Keratinocyte (primary cell): ENCODE measurements at regions not wholly inside any gene's neighbourhood (a gene's known extent, or its start where the extent isn't known, plus 50 kb on each side); places are given as distances from the start of the nearest gene placed in this dataset.

Source experiments
- DNase-seq: peaks from one replicate; pipeline ENCODE4 v3.0.0-alpha.2; 2011; ENCODE audit warnings: low read depth, missing footprints, low spot score
- FAIRE-seq: peaks from 2 replicates; lab custom pipeline; 2011; peaks lifted over from hg19 to GRCh38; lab: Jason Lieb, UNC
- H2AFZ ChIP-seq: 2 replicates; pipeline ENCODE4 v1.6.0; 2012; ENCODE audit warnings: low read length, control low read depth, inconsistent platforms; ENCODE audit not compliant: control insufficient read depth
- H3K27ac ChIP-seq: 2 replicates; pipeline ENCODE4 v1.5.1; 2011; ENCODE audit warnings: low read length; ENCODE audit not compliant: control insufficient read depth, insufficient read depth
- H3K27me3 ChIP-seq: 3 replicates; pipeline ENCODE4 v1.6.0; 2011; ENCODE audit warnings: low read length; ENCODE audit not compliant: control insufficient read depth, insufficient read depth; ENCODE audit errors: extremely low read depth
- H3K36me3 ChIP-seq, 2 experiments: 2 replicates in 1 of 2; 3 replicates in 1 of 2; pipeline ENCODE4 v1.5.1; 2011; ENCODE audit warnings: low read length in 2 of 2, mild to moderate bottlenecking in 1 of 2; ENCODE audit not compliant: control insufficient read depth in 2 of 2, insufficient read depth in 2 of 2; ENCODE audit errors: extremely low read depth in 1 of 2
- H3K4me1 ChIP-seq: 3 replicates; pipeline ENCODE4 v1.5.1; 2011; ENCODE audit warnings: low read length; ENCODE audit not compliant: control insufficient read depth, insufficient read depth; ENCODE audit errors: extremely low read depth
- H3K4me2 ChIP-seq: 3 replicates; pipeline ENCODE4 v1.6.0; 2011; ENCODE audit warnings: low read depth, low read length; ENCODE audit not compliant: control insufficient read depth, insufficient read depth; ENCODE audit errors: extremely low read depth
- H3K4me3 ChIP-seq, 3 experiments: fragments of 200-600 bp in 1 of 3; sonication (generic) in 1 of 3; 2 replicates in 2 of 3; 3 replicates in 1 of 3; pipeline ENCODE4 v1.5.1; 2011 to 2016; ENCODE audit warnings: low read length in 3 of 3, mild to moderate bottlenecking in 3 of 3, control low read depth in 2 of 3, inconsistent platforms in 1 of 3, low read depth in 1 of 3, mixed read lengths in 1 of 3, mixed run types in 1 of 3, moderate library complexity in 1 of 3; ENCODE audit not compliant: control insufficient read depth in 2 of 3, insufficient read depth in 2 of 3; ENCODE audit errors: extremely low read depth in 1 of 3
- H3K79me2 ChIP-seq: 2 replicates; pipeline ENCODE4 v1.6.0; 2012; ENCODE audit warnings: low read length; ENCODE audit not compliant: control insufficient read depth, insufficient read depth
- H3K9ac ChIP-seq: 3 replicates; pipeline ENCODE4 v1.6.0; 2011; ENCODE audit warnings: low read length; ENCODE audit not compliant: control insufficient read depth, insufficient read depth; ENCODE audit errors: extremely low read depth
- H3K9me1 ChIP-seq: 3 replicates; pipeline ENCODE4 v1.6.0; 2011; ENCODE audit warnings: low read length; ENCODE audit not compliant: control insufficient read depth, insufficient read depth; ENCODE audit errors: extremely low read depth
- H3K9me3 ChIP-seq: 2 replicates; pipeline ENCODE4 v1.5.1; 2012; ENCODE audit warnings: low read depth, low read length; ENCODE audit not compliant: control insufficient read depth
- H4K20me1 ChIP-seq: 3 replicates; pipeline ENCODE4 v1.6.0; 2011; ENCODE audit warnings: low read length; ENCODE audit not compliant: control insufficient read depth, insufficient read depth; ENCODE audit errors: extremely low read depth
- CTCF ChIP-seq, 3 experiments: IDR thresholded peaks in 1 of 3; conservative IDR thresholded peaks in 1 of 3; optimal IDR thresholded peaks in 1 of 3; 2 replicates in 2 of 3; 3 replicates in 1 of 3; pipeline versions ENCODE3 to v1.5.1; 2011; ENCODE audit warnings: low read length in 3 of 3, mild to moderate bottlenecking in 3 of 3, moderate library complexity in 2 of 3, control low read depth in 1 of 3, inconsistent platforms in 1 of 3; ENCODE audit not compliant: insufficient read depth in 2 of 3; ENCODE audit errors: extremely low read depth in 1 of 3
- EZH2 ChIP-seq: IDR thresholded peaks from one replicate; pipeline ENCODE4 v1.6.1; 2012; ENCODE audit warnings: inconsistent platforms, mild to moderate bottlenecking, low read length, moderate library complexity
- dilution Hi-C: fragments of 300-500 bp; cut with MboI; formaldehyde crosslinking; loops from one replicate; pipeline ENCODE4 v1.7.0; 2020; ENCODE audit warnings: low sequenced_read_pairs; ENCODE audit not compliant: extremely low pct_ligation_motif_present

- no peaks in the 10 kb centered on the region for H3K9me3 ChIP-seq
- dilution Hi-C loops, result no loop called here
- no peaks in the 10 kb centered on the region for H3K36me3 ChIP-seq
- peak overlapping the region; percentile 46 for H3K4me2 ChIP-seq
- DNase-seq, result no peak
- no peak overlapping the region for H3K9ac ChIP-seq
- no peaks in the 10 kb centered on the region for H3K79me2 ChIP-seq
- peak overlapping the region; percentile 8 for H3K27ac ChIP-seq
- H3K27me3 ChIP-seq, result no peaks in the 10 kb centered on the region
- peak overlapping the region; percentile 41 for H2AFZ ChIP-seq
- FAIRE-seq, result peak; percentile 81
- peaks cover 19% of the 10 kb centered on the region for H3K4me1 ChIP-seq
- no peaks in the 10 kb centered on the region for H4K20me1 ChIP-seq
- no peaks in the 10 kb centered on the region for H3K9me1 ChIP-seq
- H3K4me3 ChIP-seq, result peak overlapping the region in 1 of 3 experiments; percentile 20
- TF ChIP-seq CTCF (optimal IDR thresholded peaks at IDR 0.05 in 1 of 3, IDR thresholded peaks at IDR 0.05 in 1 of 3, conservative IDR thresholded peaks at IDR 0.05 in 1 of 3; ENCODE audit: extremely low read depth in 1 of 3, insufficient read depth in 2 of 3, low read length in 3 of 3), result no peak
- no peak for TF ChIP-seq EZH2
These were observed 58.5 kb upstream of the CEP85L start for GRCh38 chr6:118709859-118710350.

GRCh38 chr6:118708744-118709143 lies 57.4 kb upstream of the CEP85L start:
- FAIRE-seq, result no peak
- Histone ChIP-seq H3K4me2 (peak overlapping the region; percentile 46), H3K4me1 (peaks cover 19% of the 10 kb centered on the region)

More at GRCh38 chr6:118708744-118709143, 57.4 kb upstream of the CEP85L start:
- TF ChIP-seq CTCF (optimal IDR thresholded peaks at IDR 0.05 in 1 of 3, IDR thresholded peaks at IDR 0.05 in 1 of 3, conservative IDR thresholded peaks at IDR 0.05 in 1 of 3; ENCODE audit: extremely low read depth in 1 of 3, insufficient read depth in 2 of 3, low read length in 3 of 3) (no peak), EZH2 (no peak)
- Histone ChIP-seq H3K79me2 (no peaks in the 10 kb centered on the region), H3K9ac (peak overlapping the region; percentile 17), H2AFZ (peak overlapping the region; percentile 11), H3K27ac (peak overlapping the region; percentile 8), H3K9me3 (no peaks in the 10 kb centered on the region), H3K36me3 (no peaks in the 10 kb centered on the region), H3K9me1 (no peaks in the 10 kb centered on the region), H3K27me3 (no peaks in the 10 kb centered on the region), H4K20me1 (no peaks in the 10 kb centered on the region), H3K4me3 (peak overlapping the region in 1 of 3 experiments; percentile 20)
- dilution Hi-C loops, result no loop called here
- no peak for DNase-seq
